ACC112 (cell line): ENCODE measurements at regions not wholly inside any gene's neighbourhood (a gene's known extent, or its start where the extent isn't known, plus 50 kb on each side); places are given as distances from the start of the nearest gene placed in this dataset.
A peak's percentile ranks its signal among the peaks of the same experiment; 100 is the strongest.

ENCODE experiments used
- H2AFZ ChIP-seq: fragments of 200-600 bp; sonication (generic); one replicate; pipeline ENCODE4 v1.6.0; 2017; ENCODE audit warnings: antibody characterized with exemption, low read length; ENCODE audit not compliant: unreplicated experiment
- H3K27ac ChIP-seq: fragments of 200-600 bp; sonication (generic); 2 replicates; pipeline ENCODE4 v1.5.1; 2014; ENCODE audit warnings: low read depth, mild to moderate bottlenecking, antibody characterized with exemption, low read length, moderate library complexity
- H3K27me3 ChIP-seq: fragments of 200-600 bp; sonication (generic); 2 replicates; pipeline ENCODE4 v1.6.1; 2014; ENCODE audit warnings: mild to moderate bottlenecking, antibody characterized with exemption, low read length, moderate library complexity, mixed read lengths; ENCODE audit not compliant: insufficient read depth
- H3K36me3 ChIP-seq: fragments of 200-600 bp; sonication (generic); 2 replicates; pipeline ENCODE4 v1.6.1; 2016; ENCODE audit warnings: mild to moderate bottlenecking, antibody characterized with exemption, low read length, moderate library complexity, mixed read lengths; ENCODE audit not compliant: insufficient read depth
- H3K4me1 ChIP-seq: fragments of 200-600 bp; sonication (generic); one replicate; pipeline ENCODE4 v1.6.1; 2016; ENCODE audit warnings: low read length, mixed read lengths; ENCODE audit not compliant: insufficient read depth, unreplicated experiment, control insufficient read depth
- H3K4me3 ChIP-seq: fragments of 200-600 bp; sonication (generic); 2 replicates; pipeline ENCODE4 v1.5.1; 2014; ENCODE audit warnings: mild to moderate bottlenecking, low read depth, low read length
- H3K79me2 ChIP-seq: fragments of 200-600 bp; sonication (generic); one replicate; pipeline ENCODE4 v1.6.0; 2016; ENCODE audit warnings: low read length; ENCODE audit not compliant: control insufficient read depth, unreplicated experiment, insufficient read depth

DNA sequence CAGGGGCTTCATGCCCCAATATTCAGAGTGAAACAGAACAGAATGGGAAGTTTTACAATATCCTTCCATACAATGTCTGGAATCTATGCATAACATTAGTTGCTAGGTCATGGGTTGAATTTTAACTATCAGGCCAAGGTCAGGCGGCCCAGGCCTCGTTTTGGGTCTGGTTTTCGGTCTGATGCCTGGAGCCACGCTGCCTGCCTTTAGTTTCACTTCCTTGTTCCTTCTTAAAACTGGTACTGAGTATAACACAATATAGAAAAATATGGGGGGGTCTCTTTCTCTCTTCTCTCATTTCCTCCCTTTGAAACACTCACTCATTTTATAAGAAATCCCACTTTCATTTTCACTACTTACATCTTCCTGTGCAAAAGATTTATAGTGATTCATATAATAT, 1243.8 kb downstream of the CDY2B start:
- H2AFZ ChIP-seq: no peak overlapping the region

GRCh38 chrY:16629146-16629545, 1250.9 kb downstream of the CDY2B start:
- Histone ChIP-seq H3K27me3 (no peaks in the 10 kb centered on the region), H2AFZ (no peak overlapping the region), H3K79me2 (no peaks in the 10 kb centered on the region), H3K27ac (no peak overlapping the region), H3K36me3 (no peaks in the 10 kb centered on the region), H3K4me1 (no peaks in the 10 kb centered on the region), H3K4me3 (no peak overlapping the region)

More for the DNA sequence above, 1243.8 kb downstream of the CDY2B start:
- no peaks in the 10 kb centered on the region for H3K4me1 ChIP-seq
- no peaks in the 10 kb centered on the region for H3K36me3 ChIP-seq
- H3K4me3 ChIP-seq: no peak overlapping the region
- H3K27me3 ChIP-seq: no peaks in the 10 kb centered on the region
- H3K27ac ChIP-seq: no peak overlapping the region
- no peaks in the 10 kb centered on the region for H3K79me2 ChIP-seq

- H3K4me1 ChIP-seq: no peaks in the 10 kb centered on the region
- H3K4me3 ChIP-seq: no peak overlapping the region
- no peaks in the 10 kb centered on the region for H3K79me2 ChIP-seq
- H3K36me3 ChIP-seq: no peaks in the 10 kb centered on the region
- H3K27me3 ChIP-seq: no peaks in the 10 kb centered on the region
- H2AFZ ChIP-seq: no peak overlapping the region
- no peak overlapping the region for H3K27ac ChIP-seq
Measured at GRCh38 chrY:16627122-16627521, 1252.9 kb downstream of the CDY2B start.

GRCh38 chrY:16616201-16616975, 1263.6 kb downstream of the CDY2B start:
- Histone ChIP-seq H3K79me2 (no peaks in the 10 kb centered on the region), H3K27me3 (no peaks in the 10 kb centered on the region), H3K4me3 (no peak overlapping the region), H3K36me3 (no peaks in the 10 kb centered on the region), H2AFZ (no peak overlapping the region), H3K4me1 (no peaks in the 10 kb centered on the region), H3K27ac (peak overlapping the region; percentile 56)

- no peaks in the 10 kb centered on the region for H3K36me3 ChIP-seq
Measured at GRCh38 chrY:16608679-16609078, 1271.3 kb downstream of the CDY2B start.

GRCh38 chrY:16602146-16602545, 1277.9 kb downstream of the CDY2B start:
- no peaks in the 10 kb centered on the region for H3K4me1 ChIP-seq

More at GRCh38 chrY:16608679-16609078, 1271.3 kb downstream of the CDY2B start:
- H3K27me3 ChIP-seq: no peaks in the 10 kb centered on the region
- H3K4me3 ChIP-seq: no peak overlapping the region
- H3K79me2 ChIP-seq: no peaks in the 10 kb centered on the region
- H2AFZ ChIP-seq: no peak overlapping the region
- H3K4me1 ChIP-seq: no peaks in the 10 kb centered on the region
- no peak overlapping the region for H3K27ac ChIP-seq

DNA sequence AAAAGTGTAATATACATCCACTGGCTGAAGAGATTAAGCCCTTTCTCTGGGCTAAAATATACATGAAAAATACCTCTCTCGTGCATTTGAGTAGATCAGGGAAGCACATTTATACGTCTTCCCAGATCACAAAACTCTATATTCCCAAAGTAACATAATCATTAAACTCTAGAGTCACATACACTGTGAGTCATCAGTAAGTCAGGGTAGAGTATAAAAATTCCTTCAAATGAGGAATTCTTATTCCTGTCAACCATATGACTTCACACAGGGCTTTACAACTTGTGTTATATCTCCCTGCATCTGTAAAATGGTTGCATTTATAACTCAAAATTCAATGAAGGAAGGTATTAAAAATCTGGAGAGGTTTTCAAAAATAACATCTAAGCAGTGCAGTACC, 1278.4 kb downstream of the CDY2B start:
- Histone ChIP-seq H3K4me3 (no peak overlapping the region), H3K27ac (no peak overlapping the region), H3K4me1 (no peaks in the 10 kb centered on the region), H3K27me3 (no peaks in the 10 kb centered on the region), H2AFZ (no peak overlapping the region), H3K79me2 (no peaks in the 10 kb centered on the region), H3K36me3 (no peaks in the 10 kb centered on the region)

More at GRCh38 chrY:16602146-16602545, 1277.9 kb downstream of the CDY2B start:
- H3K27ac ChIP-seq: no peak overlapping the region
- no peaks in the 10 kb centered on the region for H3K27me3 ChIP-seq
- H3K4me3 ChIP-seq: no peak overlapping the region
- H2AFZ ChIP-seq: no peak overlapping the region
- H3K79me2 ChIP-seq: no peaks in the 10 kb centered on the region
- H3K36me3 ChIP-seq: no peaks in the 10 kb centered on the region

GRCh38 chrY:16572061-16572460, 1308.0 kb downstream of the CDY2B start:
- no peaks in the 10 kb centered on the region for H3K79me2 ChIP-seq
- H2AFZ ChIP-seq: no peak overlapping the region
- no peaks in the 10 kb centered on the region for H3K27me3 ChIP-seq
- no peak overlapping the region for H3K4me3 ChIP-seq
- H3K27ac ChIP-seq: no peak overlapping the region
- no peaks in the 10 kb centered on the region for H3K36me3 ChIP-seq
- no peaks in the 10 kb centered on the region for H3K4me1 ChIP-seq

GRCh38 chrY:16562491-16562890, 1317.5 kb downstream of the CDY2B start:
- Histone ChIP-seq H3K4me1 (no peaks in the 10 kb centered on the region), H3K79me2 (no peaks in the 10 kb centered on the region), H3K36me3 (no peaks in the 10 kb centered on the region), H3K27ac (no peak overlapping the region), H2AFZ (no peak overlapping the region), H3K27me3 (no peaks in the 10 kb centered on the region), H3K4me3 (no peak overlapping the region)

DNA sequence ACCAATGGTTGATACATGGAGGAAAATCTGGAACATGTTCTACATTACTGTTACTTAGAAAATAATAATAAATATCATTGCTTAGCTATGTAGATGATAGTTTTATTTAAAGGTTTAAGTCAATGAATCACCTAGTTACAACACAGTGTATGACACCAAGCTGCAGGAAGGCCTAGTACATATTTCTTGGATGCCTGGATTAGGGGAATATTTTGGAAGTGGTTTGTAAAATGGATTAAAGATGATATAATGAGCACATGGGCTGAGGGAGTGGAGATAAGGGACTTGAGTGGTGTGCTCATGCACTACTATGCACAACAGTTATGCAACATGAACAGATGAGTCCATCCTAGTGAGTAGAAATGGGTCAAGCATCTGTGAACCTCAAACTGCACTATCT, 1358.0 kb downstream of the CDY2B start:
- H3K4me1 ChIP-seq: no peaks in the 10 kb centered on the region
- no peaks in the 10 kb centered on the region for H3K27me3 ChIP-seq
- H3K79me2 ChIP-seq: no peaks in the 10 kb centered on the region
- H2AFZ ChIP-seq: no peak overlapping the region
- no peak overlapping the region for H3K27ac ChIP-seq
- H3K4me3 ChIP-seq: no peak overlapping the region
- H3K36me3 ChIP-seq: no peaks in the 10 kb centered on the region

- no peaks in the 10 kb centered on the region for H3K27me3 ChIP-seq
Measured at GRCh38 chrY:16502733-16503214, 1377.2 kb downstream of the CDY2B start.

More at GRCh38 chrY:16502733-16503214, 1377.2 kb downstream of the CDY2B start:
- H3K4me3 ChIP-seq: no peak overlapping the region
- no peaks in the 10 kb centered on the region for H3K36me3 ChIP-seq
- H3K4me1 ChIP-seq: no peaks in the 10 kb centered on the region
- no peaks in the 10 kb centered on the region for H3K79me2 ChIP-seq
- H2AFZ ChIP-seq: no peak overlapping the region
- H3K27ac ChIP-seq: no peak overlapping the region
